Epithelial cell of prostate (primary cell): ENCODE measurements at regions not wholly inside any gene's neighbourhood (a gene's known extent, or its start where the extent isn't known, plus 50 kb on each side); places are given as distances from the start of the nearest gene placed in this dataset.
"Not testable (repeated sequence)": the region's sequence is repeated elsewhere in the genome, so short reads cannot be mapped to it uniquely, and the experiment has no call there.

ENCODE experiments used
- DNase-seq: peaks from one replicate; pipeline ENCODE4 v3.0.0-alpha.2; 2011; ENCODE audit warnings: low read depth, low spot score
- H3K27ac ChIP-seq: fragments of 450-650 bp; 2 replicates; pipeline ENCODE4 v1.5.1; 2017; ENCODE audit warnings: mild to moderate bottlenecking

- H3K27ac ChIP-seq, result no peak overlapping the region
- DNase-seq, result no peak
These were observed 58.6 kb downstream of the MAGEA10 start for GRCh38 chrX:152079768-152080167.

GRCh38 chrX:152074163-152074562 is 64.2 kb downstream of the MAGEA10 start:
- no peak overlapping the region for H3K27ac ChIP-seq
- DNase-seq, result no peak

GRCh38 chrX:152072236-152072635 is 66.1 kb downstream of the MAGEA10 start:
- DNase-seq, result peak; percentile 37
- no peak overlapping the region for H3K27ac ChIP-seq

- no peak for DNase-seq
These were observed 68.2 kb downstream of the MAGEA10 start for GRCh38 chrX:152070144-152070543.

GRCh38 chrX:152061557-152061956 is 76.8 kb downstream of the MAGEA10 start:
- no peak overlapping the region for H3K27ac ChIP-seq
- DNase-seq, result no peak

More at GRCh38 chrX:152070144-152070543, 68.2 kb downstream of the MAGEA10 start:
- no peak overlapping the region for H3K27ac ChIP-seq

GRCh38 chrX:152061083-152061482 is 77.3 kb downstream of the MAGEA10 start:
- no peak for DNase-seq
- H3K27ac ChIP-seq, result no peak overlapping the region

GRCh38 chrX:152050623-152051022 is 76.1 kb upstream of the GABRE start:
- not testable (repeated sequence) for DNase-seq, H3K27ac ChIP-seq

GRCh38 chrX:152044383-152044782 is 69.9 kb upstream of the GABRE start:
- DNase-seq, result no peak
- H3K27ac ChIP-seq, result no peak overlapping the region

GRCh38 chrX:152038804-152039203 is 64.3 kb upstream of the GABRE start:
- H3K27ac ChIP-seq, result peak overlapping the region; percentile 39
- peak; percentile 46 for DNase-seq

- H3K27ac ChIP-seq, result no peak overlapping the region
- DNase-seq, result no peak
These were observed 62.7 kb upstream of the GABRE start for GRCh38 chrX:152037183-152037582.

GRCh38 chrX:152031346-152031745 is 56.9 kb upstream of the GABRE start:
- H3K27ac ChIP-seq, DNase-seq: not testable (repeated sequence)

GRCh38 chrX:152028579-152028978 is 54.1 kb upstream of the GABRE start:
- no peak for DNase-seq
- no peak overlapping the region for H3K27ac ChIP-seq

- no peak for DNase-seq
- H3K27ac ChIP-seq, result no peak overlapping the region
These were observed 51.4 kb upstream of the GABRE start for GRCh38 chrX:152025656-152026440.

GRCh38 chrX:152024710-152025109 is 50.2 kb upstream of the GABRE start:
- no peak overlapping the region for H3K27ac ChIP-seq
- DNase-seq, result no peak
